HG02763 (cell line): ENCODE measurements at regions not wholly inside any gene's neighbourhood (a gene's known extent, or its start where the extent isn't known, plus 50 kb on each side); places are given as distances from the start of the nearest gene placed in this dataset.

Experiments used
- ATAC-seq: cut with Tn5 transposase; IDR thresholded peaks from one replicate; pipeline ENCODE4 v1.9.1; 2021; ENCODE audit warnings: mild to moderate bottlenecking, moderate library complexity; ENCODE audit not compliant: unreplicated experiment

DNA sequence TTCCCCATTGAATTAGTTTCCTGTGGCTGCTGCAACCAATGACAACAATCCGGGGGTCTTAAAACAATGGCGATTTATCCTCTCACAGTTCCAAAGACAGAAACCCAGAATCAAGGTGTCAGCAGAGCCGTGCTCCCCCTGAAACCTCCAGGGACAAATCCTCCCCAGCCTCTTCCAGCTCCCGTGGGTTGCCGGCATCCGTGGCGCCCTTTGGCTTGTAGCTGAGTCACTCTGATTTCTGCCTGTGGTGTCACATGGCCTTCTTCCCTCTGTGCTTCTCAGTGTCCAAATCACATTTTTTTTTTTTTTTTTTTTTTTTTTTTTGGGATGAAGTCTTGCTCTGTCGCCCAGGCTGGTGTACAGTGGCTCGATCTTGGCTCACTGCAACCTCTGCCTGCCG is 64.5 kb upstream of the STX18 start:
- no peak for ATAC-seq

DNA sequence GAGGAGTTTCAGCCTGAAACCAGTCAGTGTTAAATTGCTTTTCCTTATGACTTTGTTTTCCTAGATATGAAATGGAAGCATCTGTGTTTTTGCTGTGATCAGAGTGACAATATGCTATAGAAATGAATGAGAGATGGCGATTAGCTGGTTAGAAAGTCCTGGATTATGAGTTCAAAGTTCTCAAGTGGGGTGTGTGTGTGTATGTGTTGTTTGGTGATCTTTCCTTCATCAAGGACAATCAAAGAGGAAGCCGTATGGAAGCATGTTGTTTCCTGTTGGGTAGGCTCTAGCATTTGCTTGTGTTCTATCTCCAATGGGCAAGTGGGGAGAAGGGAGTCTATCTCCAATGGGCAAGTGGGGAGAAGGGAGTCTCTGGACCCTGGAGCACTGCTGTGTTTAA is 64.0 kb upstream of the STX18 start:
- no peak for ATAC-seq

DNA sequence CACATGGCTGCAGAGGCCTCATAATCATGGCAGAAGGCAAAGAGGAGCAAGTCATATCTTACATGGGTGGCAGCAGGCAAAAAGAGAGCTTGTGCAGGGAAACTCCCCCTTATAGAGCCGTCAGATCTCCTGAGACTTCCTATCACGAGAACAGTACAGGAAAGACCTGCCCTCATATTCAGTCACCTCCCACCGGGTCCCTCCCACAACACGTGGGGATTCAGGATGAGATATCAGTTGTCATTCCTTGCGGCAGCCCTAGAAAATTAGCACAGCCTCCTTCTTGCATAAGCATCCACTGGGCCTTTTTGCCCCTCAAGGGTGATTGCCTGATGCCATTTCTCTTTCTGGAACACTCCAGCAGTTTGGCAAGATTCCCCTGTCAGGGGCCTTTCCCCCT is 61.7 kb upstream of the STX18 start:
- ATAC-seq, result no peak

DNA sequence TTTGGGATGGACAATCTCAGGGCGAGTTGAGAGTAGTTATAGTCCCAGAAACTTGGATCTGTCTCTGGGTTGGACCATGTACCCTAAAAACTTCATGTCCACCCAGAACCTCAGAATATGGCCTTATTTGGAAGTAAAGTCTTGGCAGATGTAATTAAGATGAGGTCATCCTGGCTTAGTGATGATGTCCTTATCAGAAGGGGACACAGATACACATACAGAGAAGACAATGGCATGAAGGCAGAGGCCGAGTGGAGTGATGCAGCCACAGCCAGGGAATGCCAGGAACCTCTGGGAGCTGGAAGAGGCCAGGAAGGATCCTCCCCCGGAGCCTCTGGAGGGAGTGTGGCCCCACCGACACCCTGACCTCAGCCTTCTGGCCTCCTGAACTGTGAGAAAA is 61.2 kb upstream of the STX18 start:
- ATAC-seq, result no peak

DNA sequence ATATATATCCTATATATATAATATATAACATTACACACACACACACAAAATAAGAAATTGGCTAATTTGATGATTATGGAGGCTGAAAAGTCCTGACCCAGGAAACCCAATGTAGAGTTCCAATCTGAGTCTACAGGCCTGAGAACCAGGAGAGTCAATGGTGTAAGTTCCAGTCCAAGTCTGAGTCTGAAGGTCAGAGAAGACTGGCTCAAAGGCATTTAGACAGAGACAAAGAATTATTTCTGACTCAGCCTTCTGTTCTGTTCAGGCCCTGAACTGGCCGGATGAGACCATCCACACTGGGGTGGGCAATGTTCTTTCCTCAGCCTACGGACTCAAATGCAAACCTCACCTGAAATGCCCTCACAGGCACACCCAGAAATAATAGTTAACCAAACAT is 60.6 kb upstream of the STX18 start:
- ATAC-seq, result no peak

DNA sequence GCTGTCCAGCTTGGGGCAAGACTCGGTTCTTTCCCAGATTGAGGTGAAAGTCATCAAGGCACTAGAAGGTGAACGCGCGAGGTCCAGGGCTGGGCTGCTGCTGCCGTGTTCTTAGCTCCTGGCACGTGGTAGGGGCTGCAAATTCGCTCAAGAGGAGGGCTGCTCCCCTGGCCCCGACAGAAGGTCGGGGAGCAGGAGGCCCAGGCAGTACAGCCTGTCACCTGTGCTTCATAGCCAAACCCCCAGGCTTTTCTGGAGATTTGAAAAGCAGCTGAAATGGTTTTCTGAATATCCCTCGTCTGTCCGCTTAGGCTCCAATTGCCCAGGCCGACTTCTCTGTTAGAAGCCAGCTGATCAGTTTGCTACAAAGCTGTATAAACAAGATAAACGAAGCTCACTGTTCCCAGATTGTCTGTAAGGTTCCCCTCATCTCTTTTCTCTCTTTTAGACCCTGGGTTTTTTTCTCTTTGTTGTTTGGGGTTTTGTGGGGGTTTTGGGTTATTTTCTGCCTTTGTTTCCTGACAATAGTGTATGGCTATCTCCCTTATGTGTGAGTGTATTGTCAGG is 60.0 kb upstream of the STX18 start:
- ATAC-seq, result no peak

DNA sequence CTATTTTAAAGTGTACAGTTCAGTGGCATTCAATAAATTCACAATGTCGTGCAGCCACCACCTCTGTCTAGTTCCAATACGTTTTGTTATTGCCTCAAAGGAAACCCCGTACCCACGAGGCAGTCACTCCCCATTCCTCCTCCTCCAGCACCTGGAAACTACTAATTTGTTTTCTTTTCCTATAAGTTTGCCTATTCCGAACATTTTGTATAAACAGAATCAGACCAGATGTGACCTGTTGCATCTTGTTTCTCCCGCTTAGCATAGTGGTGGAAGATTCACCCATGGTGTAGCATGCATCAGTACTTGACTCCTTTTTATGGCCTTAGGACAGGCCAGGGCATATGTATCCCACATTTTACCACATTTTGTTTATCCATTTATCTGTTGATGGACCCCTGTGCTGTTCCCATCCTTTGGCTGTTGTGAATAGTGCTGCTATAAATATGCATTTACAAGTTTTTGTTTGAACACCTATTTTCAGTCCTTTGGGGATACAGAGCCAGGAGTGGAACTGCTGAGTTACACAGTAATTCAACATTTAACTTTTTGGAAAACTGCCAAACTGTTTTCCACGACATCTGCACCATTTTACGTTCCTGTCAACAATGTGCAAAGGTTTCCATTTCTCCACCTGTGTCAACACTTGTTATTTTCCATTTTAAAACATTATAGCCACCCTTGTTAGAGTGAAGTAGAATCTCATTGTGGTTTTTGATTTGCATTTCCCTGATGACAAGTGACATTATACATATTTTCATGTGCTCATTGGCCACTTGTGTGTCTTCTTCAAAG is 57.8 kb upstream of the STX18 start:
- no peak for ATAC-seq

DNA sequence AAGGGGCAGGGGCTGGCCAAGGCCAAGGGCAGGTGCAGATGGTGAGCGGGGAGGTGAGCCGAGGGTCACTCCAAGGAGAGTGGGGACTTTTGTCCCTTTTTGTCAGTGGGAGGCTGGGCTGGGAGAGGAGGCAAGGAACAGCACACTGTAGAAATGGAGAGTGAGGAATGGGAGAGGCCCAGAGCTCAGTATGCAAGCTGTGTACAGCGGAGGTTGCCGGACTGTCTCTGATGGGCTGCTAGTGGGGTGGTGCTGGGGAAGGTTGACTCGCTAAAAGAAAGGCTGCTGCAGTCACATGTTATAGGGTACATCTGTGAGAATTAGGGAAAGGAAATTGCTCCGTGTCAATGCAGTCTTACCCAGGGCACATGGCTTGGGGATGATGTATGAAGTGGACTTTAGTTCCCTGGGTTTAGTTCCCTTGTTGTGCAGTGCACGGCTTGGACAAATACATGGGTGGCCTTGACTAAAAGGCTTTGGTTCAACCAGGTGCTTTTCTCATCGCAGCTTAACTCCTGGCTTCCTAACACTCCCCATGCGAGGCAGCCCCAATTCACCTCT is 57.1 kb upstream of the STX18 start:
- ATAC-seq, result no peak

DNA sequence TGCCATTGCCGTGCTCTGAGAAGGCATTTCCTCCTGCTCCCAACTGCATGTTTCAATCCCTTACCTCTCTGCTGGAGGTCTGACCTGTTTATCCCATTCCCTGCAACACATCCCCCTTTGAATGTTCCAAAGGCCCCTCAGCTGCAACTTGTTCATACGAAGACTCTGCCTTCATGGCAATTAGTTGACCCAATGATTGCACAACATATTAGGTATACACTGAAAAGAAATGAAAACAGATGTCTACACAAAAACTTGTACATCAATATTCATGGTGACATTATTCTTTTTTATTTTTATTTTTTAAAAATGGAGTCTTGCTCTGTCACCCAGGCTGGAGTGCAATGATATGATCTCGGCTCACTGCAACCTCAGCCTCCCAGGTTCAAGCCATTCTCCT is 54.9 kb upstream of the STX18 start:
- no peak for ATAC-seq

DNA sequence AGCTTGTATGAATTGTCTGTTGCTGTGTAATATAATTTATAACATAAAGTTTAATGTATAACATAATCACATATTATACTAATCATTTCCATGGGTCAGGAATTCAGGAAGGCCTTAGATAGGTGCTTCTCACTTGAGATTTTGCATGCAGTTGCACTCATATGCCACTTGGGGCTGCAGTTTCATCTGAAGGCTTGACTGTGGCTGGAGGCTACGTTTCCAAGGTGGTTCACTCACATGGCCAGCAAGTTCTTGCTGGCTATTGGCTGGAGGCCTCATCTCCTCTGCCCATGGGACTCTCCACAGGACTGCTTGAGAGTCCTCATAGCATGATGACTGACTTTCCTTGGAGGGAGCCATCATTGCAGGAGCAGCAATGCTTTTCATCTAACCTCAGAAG is 53.4 kb upstream of the STX18 start:
- no peak for ATAC-seq

DNA sequence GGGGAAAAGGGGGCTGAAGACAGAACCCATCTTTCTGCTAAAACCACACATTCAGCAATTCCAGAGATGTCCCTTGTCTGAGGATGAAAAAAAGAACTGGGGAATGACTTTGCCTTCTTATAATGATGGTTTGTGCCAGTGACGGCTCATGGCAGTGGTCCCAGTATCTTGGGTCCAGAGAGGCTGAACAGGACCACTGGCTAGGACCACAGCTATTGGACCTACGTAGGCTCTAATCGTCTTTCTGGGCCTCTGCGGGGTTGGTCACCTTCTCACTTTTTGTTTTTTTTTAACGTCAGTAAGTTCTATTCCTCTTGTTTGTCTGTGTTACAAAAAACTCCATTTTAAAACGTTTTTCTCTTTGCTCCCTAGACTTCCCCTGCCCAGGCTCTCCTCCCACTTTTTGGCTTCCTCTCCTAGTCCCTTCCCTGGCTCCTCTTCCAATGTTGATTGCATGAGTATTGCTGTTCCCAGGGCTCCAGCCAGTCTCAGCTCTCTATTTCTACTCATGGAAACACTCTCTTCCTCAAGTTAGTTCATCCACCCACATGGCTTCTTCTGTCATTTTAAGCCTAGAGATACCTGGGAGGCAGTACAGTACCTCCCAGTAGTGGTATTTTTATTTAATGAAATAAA is 52.6 kb upstream of the STX18 start:
- no peak for ATAC-seq

DNA sequence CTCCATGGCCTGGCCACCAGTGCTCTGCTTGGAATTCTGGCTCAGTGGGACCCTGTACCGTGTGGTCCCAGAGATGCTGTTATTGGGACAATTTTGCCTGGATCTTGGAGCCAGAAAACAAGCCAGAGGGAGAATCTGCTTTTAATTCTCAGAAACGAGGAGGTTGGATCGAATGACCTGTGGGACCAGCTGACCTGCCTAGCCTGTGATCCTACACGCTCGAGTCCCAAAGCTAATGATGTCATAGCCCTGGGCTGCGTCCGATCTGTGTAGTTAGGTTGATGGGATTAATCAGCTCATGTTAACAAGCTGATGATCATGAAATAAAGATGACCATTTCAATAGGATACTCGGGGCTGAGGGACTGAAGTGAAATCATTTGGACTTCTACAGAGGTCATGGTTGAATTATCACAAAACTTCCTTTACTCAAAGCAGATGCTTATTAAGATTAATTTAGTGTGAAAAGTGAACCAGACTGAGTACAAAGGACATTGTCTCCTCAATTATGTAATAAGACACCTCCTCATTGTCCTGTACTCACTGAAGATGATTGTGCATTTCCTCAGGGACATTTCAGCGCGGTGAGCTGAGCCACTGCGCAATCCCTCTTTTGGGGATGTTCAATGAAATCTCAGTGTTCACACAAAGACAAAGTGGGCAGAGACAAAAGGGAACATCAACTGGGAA is 51.9 kb upstream of the STX18 start:
- ATAC-seq, result no peak

DNA sequence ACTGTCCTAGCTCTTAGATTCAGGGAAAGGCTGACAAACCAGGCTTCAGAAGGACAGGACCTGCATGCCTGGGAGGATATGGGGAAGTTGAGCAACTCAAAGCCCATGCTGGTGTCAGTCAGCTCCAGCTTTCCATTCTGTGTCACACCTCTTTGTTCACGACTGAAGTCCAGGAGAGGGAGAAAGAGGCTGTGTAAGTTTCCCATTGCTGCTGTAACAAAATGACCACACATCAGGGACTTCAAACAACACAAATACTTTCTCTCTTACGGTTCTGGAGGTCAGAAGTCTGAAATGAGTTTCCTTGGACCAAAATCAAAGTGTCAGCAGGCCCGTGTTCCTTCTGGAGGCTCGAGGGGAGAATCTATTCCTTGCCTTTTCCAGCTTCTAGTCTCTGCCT is 50.6 kb upstream of the STX18 start:
- ATAC-seq, result no peak
